HepG2 (cell line): ENCODE measurements at regions not wholly inside any gene's neighbourhood (a gene's known extent, or its start where the extent isn't known, plus 50 kb on each side); places are given as distances from the start of the nearest gene placed in this dataset.

ENCODE experiments used
- ARNTL ChIP-seq: sonication (generic); formaldehyde crosslinking; IDR thresholded peaks from 2 replicates; pipeline ENCODE4 v1.4.0; 2020; ENCODE audit warnings: mild to moderate bottlenecking, missing genetic modification reagents
- HDAC2 ChIP-seq: sonication (generic); formaldehyde crosslinking; IDR thresholded peaks from 2 replicates; pipeline ENCODE4 v1.4.0; 2020; ENCODE audit warnings: missing genetic modification reagents
- KDM3A ChIP-seq: IDR thresholded peaks from 2 replicates; pipeline ENCODE4 v1.6.1; 2018; ENCODE audit warnings: low read depth, missing compliant biosample characterization
- NR2F1 ChIP-seq, 2 experiments: fragments of 450-650 bp in 1 of 2; formaldehyde crosslinking in 1 of 2; IDR thresholded peaks; 2 replicates each; pipeline versions ENCODE4 v1.5.0 to v1.6.1; 2016 to 2020; ENCODE audit warnings: mild to moderate bottlenecking in 1 of 2, missing compliant biosample characterization in 1 of 2, missing genetic modification reagents in 1 of 2, moderate library complexity in 1 of 2
- POLR2AphosphoS5 ChIP-seq: IDR thresholded peaks from 2 replicates; pipeline ENCODE4 v1.6.1; 2012; ENCODE audit warnings: low read depth, low read length
- SMARCC2 ChIP-seq: fragments of 450-650 bp; IDR thresholded peaks from 2 replicates; pipeline ENCODE4 v1.6.1; 2017; ENCODE audit warnings: antibody characterized with exemption, mild to moderate bottlenecking
- TBP ChIP-seq: sonication (generic); formaldehyde crosslinking; IDR thresholded peaks from 2 replicates; pipeline ENCODE4 v1.5.0; 2020; ENCODE audit warnings: missing genetic modification reagents
- YEATS4 ChIP-seq: sonication (generic); formaldehyde crosslinking; IDR thresholded peaks from 2 replicates; pipeline ENCODE4 v1.4.0; 2020; ENCODE audit warnings: missing genetic modification reagents, borderline replicate concordance
- ZNF331 ChIP-seq: sonication (generic); formaldehyde crosslinking; IDR thresholded peaks from 2 replicates; pipeline ENCODE4 v1.4.0; 2020; ENCODE audit warnings: missing genetic modification reagents
- ZNF430 ChIP-seq: sonication (generic); formaldehyde crosslinking; IDR thresholded peaks from 2 replicates; pipeline ENCODE4 v1.9.0; 2021; ENCODE audit warnings: mild to moderate bottlenecking, missing genetic modification reagents
- ZNF556 ChIP-seq: sonication (generic); formaldehyde crosslinking; IDR thresholded peaks from 2 replicates; pipeline ENCODE4 v1.4.0; 2020; ENCODE audit warnings: mild to moderate bottlenecking, missing genetic modification reagents, borderline replicate concordance
- ZNF609 ChIP-seq: sonication (generic); formaldehyde crosslinking; IDR thresholded peaks from 2 replicates; pipeline ENCODE4 v1.4.0; 2020; ENCODE audit warnings: mild to moderate bottlenecking, missing genetic modification reagents, borderline replicate concordance
- ZNF639 ChIP-seq: conservative IDR thresholded peaks from 2 replicates; pipeline ENCODE4 v1.6.1; 2018; ENCODE audit warnings: missing genetic modification reagents
- TF ChIP-seq, protein P1 (sequence below): IDR thresholded peaks from 2 replicates; pipeline ENCODE4 v1.6.1; 2016; ENCODE audit warnings: low read depth, borderline replicate concordance

- TF ChIP-seq ZNF639 (CRISPR knock-in tag) = no peak
- TF ChIP-seq ARNTL (CRISPR knock-in tag) = no peak
- no peak for TF ChIP-seq ZNF430 (CRISPR knock-in tag)
- TF ChIP-seq YEATS4 = no peak
- TF ChIP-seq, protein P1, sequence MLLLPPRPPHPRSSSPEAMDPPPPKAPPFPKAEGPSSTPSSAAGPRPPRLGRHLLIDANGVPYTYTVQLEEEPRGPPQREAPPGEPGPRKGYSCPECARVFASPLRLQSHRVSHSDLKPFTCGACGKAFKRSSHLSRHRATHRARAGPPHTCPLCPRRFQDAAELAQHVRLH (CRISPR knock-in tag) = no peak
- no peak for TF ChIP-seq KDM3A (CRISPR knock-in tag)
- no peak for TF ChIP-seq HDAC2 (CRISPR knock-in tag)
- no peak for TF ChIP-seq TBP (CRISPR knock-in tag)
- TF ChIP-seq ZNF556 (CRISPR knock-in tag) = no peak
- TF ChIP-seq NR2F1 (CRISPR knock-in tag; IDR thresholded peaks at IDR 0.05) = no peak
- no peak for TF ChIP-seq POLR2AphosphoS5
- no peak for TF ChIP-seq ZNF609 (CRISPR knock-in tag)
- TF ChIP-seq SMARCC2 = no peak
- no peak for TF ChIP-seq ZNF331
Observed at GRCh38 chr1:212166244-212166643, 119.0 kb upstream of the PPP2R5A start (continued).
